Epithelial cell of proximal tubule (primary cell): ENCODE measurements at regions not wholly inside any gene's neighbourhood (a gene's known extent, or its start where the extent isn't known, plus 50 kb on each side); places are given as distances from the start of the nearest gene placed in this dataset.

Source experiments
- DNase-seq: peaks from one replicate; pipeline ENCODE4 v3.0.0-alpha.2; 2011; ENCODE audit warnings: low read depth
- H3K4me3 ChIP-seq: 2 replicates; pipeline ENCODE4 v1.5.1; 2011; ENCODE audit warnings: low read depth, mild to moderate bottlenecking, low read length
- CTCF ChIP-seq: conservative IDR thresholded peaks from 2 replicates; pipeline ENCODE4 v1.5.1; 2012; ENCODE audit warnings: low read depth, mild to moderate bottlenecking, low read length

DNA sequence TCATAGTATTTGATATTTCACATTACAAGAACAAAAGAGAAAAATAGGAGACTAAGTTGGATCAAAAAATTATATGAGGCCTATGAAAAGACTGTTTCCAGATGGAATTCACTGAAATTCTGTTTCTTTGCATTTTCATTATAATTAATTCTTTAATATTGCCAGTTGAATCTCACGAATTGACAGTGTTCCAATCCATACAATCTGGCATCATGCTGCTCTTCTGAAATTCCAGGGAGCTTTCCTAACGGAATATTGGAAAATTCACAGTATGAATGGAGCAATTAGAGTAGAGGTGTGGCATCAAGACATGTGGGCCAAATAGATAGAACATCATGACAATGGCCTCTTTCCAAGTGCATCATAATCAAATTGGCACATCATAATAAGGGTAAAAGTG is 1178.9 kb upstream of the WWC1 start:
- DNase-seq, result no peak
- H3K4me3 ChIP-seq, result no peak overlapping the region
- no peak for TF ChIP-seq CTCF

- no peak for DNase-seq
- no peak for TF ChIP-seq CTCF
- no peak overlapping the region for H3K4me3 ChIP-seq
Observed at GRCh38 chr5:167122267-167122666, 1169.2 kb upstream of the WWC1 start.

GRCh38 chr5:167123126-167123525 is 1168.3 kb upstream of the WWC1 start:
- DNase-seq, result no peak
- TF ChIP-seq CTCF, result no peak
- no peak overlapping the region for H3K4me3 ChIP-seq

GRCh38 chr5:167128581-167128980 is 1162.9 kb upstream of the WWC1 start:
- no peak overlapping the region for H3K4me3 ChIP-seq
- no peak for DNase-seq
- TF ChIP-seq CTCF, result no peak

- H3K4me3 ChIP-seq, result no peak overlapping the region
- TF ChIP-seq CTCF, result no peak
- no peak for DNase-seq
Observed at GRCh38 chr5:167140548-167141291, 1150.7 kb upstream of the WWC1 start.

DNA sequence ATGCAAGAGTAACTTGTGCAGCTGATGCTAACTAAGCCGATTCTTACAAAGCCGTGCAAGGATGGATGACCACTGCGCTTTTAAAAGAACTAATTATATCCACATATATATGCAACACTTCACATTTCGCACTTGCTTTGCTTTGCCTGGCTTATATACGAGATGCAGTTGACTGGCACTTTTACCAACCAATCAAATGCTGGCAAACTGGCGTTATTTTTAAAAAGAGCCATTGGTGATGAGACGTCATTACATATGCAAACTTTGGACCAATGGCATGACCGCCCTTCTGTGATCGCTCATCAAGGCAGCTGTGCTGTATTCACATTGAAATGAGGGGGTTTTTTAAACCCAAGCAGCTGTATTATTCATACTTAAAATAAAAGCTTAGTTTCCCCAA is 1147.7 kb upstream of the WWC1 start:
- DNase-seq, result no peak
- no peak overlapping the region for H3K4me3 ChIP-seq
- no peak for TF ChIP-seq CTCF

DNA sequence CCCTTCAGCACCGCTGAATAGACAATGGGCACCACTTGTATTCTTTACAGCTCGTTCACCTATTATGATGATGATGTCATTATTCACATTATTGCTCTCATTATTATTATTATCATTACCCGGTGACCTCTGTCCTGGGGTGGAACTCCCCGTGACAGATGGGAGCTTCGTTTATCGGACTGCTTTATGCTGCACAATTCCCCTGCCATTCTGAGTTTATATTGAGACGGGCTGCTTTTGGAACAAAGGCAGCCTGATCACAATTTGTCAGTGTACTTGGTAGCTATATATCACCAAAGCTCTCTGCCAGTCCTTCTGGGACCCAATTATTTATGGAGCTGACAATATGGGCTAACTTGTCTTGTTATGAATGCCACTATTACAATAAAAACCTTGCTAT is 1145.6 kb upstream of the WWC1 start:
- TF ChIP-seq CTCF, result no peak

More for the DNA sequence above, 1145.6 kb upstream of the WWC1 start:
- no peak overlapping the region for H3K4me3 ChIP-seq
- no peak for DNase-seq
